CD4-positive, alpha-beta T cell (primary cell): ENCODE measurements at regions not wholly inside any gene's neighbourhood (a gene's known extent, or its start where the extent isn't known, plus 50 kb on each side); places are given as distances from the start of the nearest gene placed in this dataset.

Experiments used
- ATAC-seq: fragments of 200-7000 bp; cut with Tn5 transposase; one replicate; pipeline ENCODE4 v1.10.0; 2022; ENCODE audit warnings: mild to moderate bottlenecking; ENCODE audit not compliant: poor library complexity
- CTCF ChIA-PET: fragments of 350-600 bp; sonication (Branson Sonifier 250); formaldehyde crosslinking; loops from one replicate; lab custom pipeline; 2021; ENCODE audit warnings: antibody characterized with exemption, inconsistent platforms; lab: Charles Lee
- POLR2A ChIA-PET: fragments of 350-600 bp; sonication (Branson Sonifier 250); formaldehyde crosslinking; loops from one replicate; lab custom pipeline; 2021; ENCODE audit warnings: antibody characterized with exemption, inconsistent platforms; lab: Charles Lee
- DNase-seq, 14 experiments: peaks; one replicate each; pipeline ENCODE4 v3.0.0-alpha.2; 2013 to 2020; ENCODE audit warnings: mixed read lengths in 2 of 14
- H3K27ac ChIP-seq, 2 donors: one replicate each; pipeline versions ENCODE4 v1.5.1 to v1.7.0; 2013; ENCODE audit warnings: low read length in 2 of 2, low read depth in 1 of 2, mild to moderate bottlenecking in 1 of 2
- H3K27me3 ChIP-seq, 2 experiments: 1 replicate in 1 of 2; 2 replicates in 1 of 2; pipeline versions ENCODE4 v1.6.1 to v1.7.0; 2013; ENCODE audit warnings: low read length in 2 of 2, control low read depth in 1 of 2, mild to moderate bottlenecking in 1 of 2, moderate library complexity in 1 of 2; ENCODE audit not compliant: insufficient read depth in 2 of 2, control insufficient read depth in 1 of 2
- H3K36me3 ChIP-seq: one replicate; pipeline ENCODE4 v1.6.1; 2013; ENCODE audit warnings: low read length, control low read depth; ENCODE audit not compliant: insufficient read depth
- H3K4me1 ChIP-seq: one replicate; pipeline ENCODE4 v1.6.1; 2013; ENCODE audit warnings: low read length, control low read depth; ENCODE audit not compliant: insufficient read depth
- H3K4me3 ChIP-seq: one replicate; pipeline ENCODE4 v1.5.1; 2013; ENCODE audit warnings: mild to moderate bottlenecking, low read length, moderate library complexity
- H3K9me3 ChIP-seq, 2 experiments: 1 replicate in 1 of 2; 2 replicates in 1 of 2; pipeline versions ENCODE4 v1.6.1 to v1.7.0; 2013; ENCODE audit warnings: low read length in 2 of 2, mild to moderate bottlenecking in 2 of 2, control low read depth in 1 of 2, moderate library complexity in 1 of 2; ENCODE audit not compliant: control insufficient read depth in 1 of 2, insufficient read depth in 1 of 2
- H3K27ac Mint-ChIP-seq: one replicate; pipeline ENCODE4 v1.8.0; 2020; ENCODE audit warnings: mixed read lengths
- H3K27me3 Mint-ChIP-seq: one replicate; pipeline ENCODE4 v1.8.0; 2021; ENCODE audit warnings: mixed read lengths
- H3K36me3 Mint-ChIP-seq: one replicate; pipeline ENCODE4 v1.8.0; 2021; ENCODE audit warnings: low read depth, mixed read lengths
- H3K4me1 Mint-ChIP-seq: one replicate; pipeline ENCODE4 v1.8.0; 2021; ENCODE audit warnings: low read depth, mixed read lengths
- H3K4me3 Mint-ChIP-seq: one replicate; pipeline ENCODE4 v1.8.0; 2020; ENCODE audit warnings: mild to moderate bottlenecking, mixed read lengths
- H3K9me3 Mint-ChIP-seq: one replicate; pipeline ENCODE4 v1.8.0; 2020; ENCODE audit warnings: mixed read lengths
- CTCF ChIP-seq: fragments of 200-600 bp; IDR thresholded peaks from one replicate; pipeline ENCODE4 v1.8.0; 2022; ENCODE audit warnings: antibody characterized with exemption, mild to moderate bottlenecking
- intact Hi-C, 2 experiments: fragments of 100-400 bp; cut with DNase I in 1 of 2; cut with micrococcal nuclease in 1 of 2; formaldehyde crosslinking; loops; one replicate each; pipeline versions ENCODE4 v1.15.1 to v1.9.0; 2023 to 2025; cut with DNase I, micrococcal nuclease

- no peaks in the 10 kb centered on the region for H3K4me1 ChIP-seq
- H3K4me1 Mint-ChIP-seq: no peaks in the 10 kb centered on the region
- TF ChIP-seq CTCF: no peak
These were observed 211.8 kb downstream of the MATN1 start for GRCh38 chr1:30511563-30511962.

GRCh38 chr1:30511106-30511505, 212.3 kb downstream of the MATN1 start:
- Mint-ChIP-seq H3K4me1 (no peaks in the 10 kb centered on the region), H3K36me3 (no peaks in the 10 kb centered on the region), H3K27ac (no peak overlapping the region), H3K4me3 (no peak overlapping the region), H3K9me3 (no peaks in the 10 kb centered on the region), H3K27me3 (peaks cover 25% of the 10 kb centered on the region)
- ATAC-seq (no peak), DNase-seq (no peak)
- Histone ChIP-seq H3K4me3 (no peak overlapping the region), H3K4me1 (no peaks in the 10 kb centered on the region), H3K27me3 (peaks cover 0 to 4% of the 10 kb centered on the region in 2 experiments), H3K36me3 (no peaks in the 10 kb centered on the region), H3K27ac (no peak overlapping the region), H3K9me3 (no peaks in the 10 kb centered on the region)
- ChIA-PET CTCF (no interaction called here), POLR2A (no interaction called here)
- no peak for TF ChIP-seq CTCF
- intact Hi-C loops: no loop called here

More at GRCh38 chr1:30511563-30511962, 211.8 kb downstream of the MATN1 start:
- Mint-ChIP-seq H3K4me3 (no peak overlapping the region), H3K27ac (no peak overlapping the region), H3K36me3 (no peaks in the 10 kb centered on the region), H3K27me3 (peaks cover 26% of the 10 kb centered on the region), H3K9me3 (no peaks in the 10 kb centered on the region)
- no peak overlapping the region for H3K27ac ChIP-seq
- H3K36me3 ChIP-seq: no peaks in the 10 kb centered on the region
- peaks cover 0 to 4% of the 10 kb centered on the region in 2 experiments for H3K27me3 ChIP-seq
- no peaks in the 10 kb centered on the region for H3K9me3 ChIP-seq
- intact Hi-C loops: no loop called here
- no peak overlapping the region for H3K4me3 ChIP-seq
- DNase-seq (no peak), ATAC-seq (no peak)
- POLR2A ChIA-PET: no interaction called here
- CTCF ChIA-PET: no interaction called here

GRCh38 chr1:30509670-30510069, 213.7 kb downstream of the MATN1 start:
- ATAC-seq (no peak), DNase-seq (no peak)
- Mint-ChIP-seq H3K27ac (no peak overlapping the region), H3K4me3 (no peak overlapping the region), H3K9me3 (no peaks in the 10 kb centered on the region), H3K4me1 (no peaks in the 10 kb centered on the region), H3K27me3 (peaks cover 20% of the 10 kb centered on the region), H3K36me3 (no peaks in the 10 kb centered on the region)
- H3K4me1 ChIP-seq: no peaks in the 10 kb centered on the region
- POLR2A ChIA-PET: no interaction called here
- CTCF ChIA-PET: no interaction called here
- peaks cover 0 to 3% of the 10 kb centered on the region in 2 experiments for H3K9me3 ChIP-seq
- H3K36me3 ChIP-seq: no peaks in the 10 kb centered on the region
- intact Hi-C loops: no loop called here
- no peak overlapping the region for H3K27ac ChIP-seq
- TF ChIP-seq CTCF: no peak
- H3K4me3 ChIP-seq: no peak overlapping the region
- H3K27me3 ChIP-seq: peaks cover 0 to 4% of the 10 kb centered on the region in 2 experiments
